Nephron (organoid): ENCODE measurements at regions not wholly inside any gene's neighbourhood (a gene's known extent, or its start where the extent isn't known, plus 50 kb on each side); places are given as distances from the start of the nearest gene placed in this dataset.

ENCODE experiments used
- H3K27ac Mint-ChIP-seq, 3 experiments: 2 replicates each; pipeline ENCODE4 v1.8.0; 2020; ENCODE audit warnings: mixed read lengths in 3 of 3, mild to moderate bottlenecking in 2 of 3, moderate library complexity in 1 of 3
- H3K27me3 Mint-ChIP-seq: 2 replicates; pipeline ENCODE4 v1.8.0; 2021; ENCODE audit warnings: low read depth, mild to moderate bottlenecking, moderate library complexity, mixed read lengths
- H3K36me3 Mint-ChIP-seq: 2 replicates; pipeline ENCODE4 v1.8.0; 2020; ENCODE audit warnings: low read depth, mixed read lengths
- H3K4me1 Mint-ChIP-seq: 2 replicates; pipeline ENCODE4 v1.8.0; 2020; ENCODE audit warnings: mixed read lengths
- H3K4me3 Mint-ChIP-seq, 3 experiments: 2 replicates each; pipeline ENCODE4 v1.8.0; 2020; ENCODE audit warnings: mild to moderate bottlenecking in 3 of 3, mixed read lengths in 3 of 3, moderate library complexity in 2 of 3
- H3K9me3 Mint-ChIP-seq: 2 replicates; pipeline ENCODE4 v1.8.0; 2020; ENCODE audit warnings: mixed read lengths
- CTCF ChIP-seq, 3 experiments: fragments of 200-600 bp; sonication (generic); IDR thresholded peaks; one replicate each; pipeline ENCODE4 v1.5.0; 2021; ENCODE audit warnings: antibody characterized with exemption in 3 of 3; ENCODE audit not compliant: unreplicated experiment in 3 of 3

GRCh38 chr13:85363504-85363903 is 435.7 kb downstream of the SLITRK6 start:
- Mint-ChIP-seq H3K4me3 (no peak overlapping the region), H3K36me3 (no peaks in the 10 kb centered on the region), H3K9me3 (no peaks in the 10 kb centered on the region), H3K4me1 (peaks cover 6% of the 10 kb centered on the region), H3K27me3 (no peaks in the 10 kb centered on the region), H3K27ac (no peak overlapping the region)
- no peak for TF ChIP-seq CTCF (IDR thresholded peaks at IDR 0.05; ENCODE audit: unreplicated experiment in 3 of 3)

GRCh38 chr13:85362980-85363379 is 436.2 kb downstream of the SLITRK6 start:
- peaks cover 6% of the 10 kb centered on the region for H3K4me1 Mint-ChIP-seq
- no peaks in the 10 kb centered on the region for H3K27me3 Mint-ChIP-seq
- no peak overlapping the region for H3K27ac Mint-ChIP-seq
- TF ChIP-seq CTCF (IDR thresholded peaks at IDR 0.05; ENCODE audit: unreplicated experiment in 3 of 3): no peak
- no peak overlapping the region for H3K4me3 Mint-ChIP-seq
- H3K36me3 Mint-ChIP-seq: no peaks in the 10 kb centered on the region
- H3K9me3 Mint-ChIP-seq: peaks cover 3% of the 10 kb centered on the region

GRCh38 chr13:85347251-85347650 is 452.0 kb downstream of the SLITRK6 start:
- no peaks in the 10 kb centered on the region for H3K4me1 Mint-ChIP-seq
- H3K36me3 Mint-ChIP-seq: no peaks in the 10 kb centered on the region
- no peak for TF ChIP-seq CTCF (IDR thresholded peaks at IDR 0.05; ENCODE audit: unreplicated experiment in 3 of 3)
- no peaks in the 10 kb centered on the region for H3K27me3 Mint-ChIP-seq
- no peaks in the 10 kb centered on the region for H3K9me3 Mint-ChIP-seq
- H3K27ac Mint-ChIP-seq: peak overlapping the region in 1 of 3 experiments; percentile 79
- no peak overlapping the region for H3K4me3 Mint-ChIP-seq

GRCh38 chr13:85334187-85334586 is 465.0 kb downstream of the SLITRK6 start:
- H3K4me3 Mint-ChIP-seq: no peak overlapping the region
- no peaks in the 10 kb centered on the region for H3K4me1 Mint-ChIP-seq
- H3K27ac Mint-ChIP-seq: no peak overlapping the region
- H3K9me3 Mint-ChIP-seq: peaks cover 1% of the 10 kb centered on the region
- H3K36me3 Mint-ChIP-seq: no peaks in the 10 kb centered on the region
- no peak for TF ChIP-seq CTCF (IDR thresholded peaks at IDR 0.05; ENCODE audit: unreplicated experiment in 3 of 3)
- H3K27me3 Mint-ChIP-seq: no peaks in the 10 kb centered on the region

GRCh38 chr13:85333506-85334020 is 465.7 kb downstream of the SLITRK6 start:
- Mint-ChIP-seq H3K4me1 (no peaks in the 10 kb centered on the region), H3K36me3 (no peaks in the 10 kb centered on the region), H3K27ac (no peak overlapping the region), H3K4me3 (no peak overlapping the region), H3K9me3 (no peaks in the 10 kb centered on the region), H3K27me3 (no peaks in the 10 kb centered on the region)
- TF ChIP-seq CTCF (IDR thresholded peaks at IDR 0.05; ENCODE audit: unreplicated experiment in 3 of 3): no peak

- Mint-ChIP-seq H3K4me3 (no peak overlapping the region), H3K36me3 (no peaks in the 10 kb centered on the region), H3K27me3 (no peaks in the 10 kb centered on the region), H3K9me3 (no peaks in the 10 kb centered on the region), H3K4me1 (no peaks in the 10 kb centered on the region), H3K27ac (no peak overlapping the region)
- no peak for TF ChIP-seq CTCF (IDR thresholded peaks at IDR 0.05; ENCODE audit: unreplicated experiment in 3 of 3)
These were observed 466.6 kb downstream of the SLITRK6 start for GRCh38 chr13:85332615-85333014.
